ENCODE measurements at regions not wholly inside any gene's neighbourhood (a gene's known extent, or its start where the extent isn't known, plus 50 kb on each side); places are given as distances from the start of the nearest gene placed in this dataset.

- DNase-seq (ENCODE audit: low spot score) = no peak
- H3K27me3 ChIP-seq = no peaks in the 10 kb centered on the region
- no peaks in the 10 kb centered on the region for H3K9me3 ChIP-seq
- no peaks in the 10 kb centered on the region for H3K36me3 ChIP-seq
- H3K27ac ChIP-seq = no peak overlapping the region
- H3K4me3 ChIP-seq = no peak overlapping the region
- TF ChIP-seq CTCF (IDR thresholded peaks at IDR 0.05) = no peak
- peaks cover 0 to 8% of the 10 kb centered on the region in 2 donors for H3K4me1 ChIP-seq
Measured at GRCh38 chr2:176745543-176746200, 466.9 kb upstream of the HNRNPA3 start.

DNA sequence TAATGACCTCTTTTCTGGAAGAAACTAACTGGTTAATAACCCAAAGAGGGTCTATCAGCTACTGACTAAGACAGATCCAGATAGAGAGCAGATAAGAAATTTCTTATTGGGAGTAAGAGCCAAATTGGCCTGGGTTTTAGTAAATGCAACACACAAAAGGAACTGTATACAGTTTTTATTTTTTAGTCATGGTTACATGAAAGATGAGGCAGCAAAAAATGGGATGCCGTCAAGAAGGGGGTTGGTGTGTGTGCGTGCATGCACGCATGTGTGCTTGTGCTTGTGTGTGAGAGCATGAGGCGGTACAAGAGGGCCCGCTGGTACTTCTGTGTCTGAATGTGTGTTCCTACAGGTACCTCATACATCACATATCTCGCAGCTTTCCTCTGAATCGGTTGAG lies 466.2 kb upstream of the HNRNPA3 start:
- H3K4me3 ChIP-seq = no peak overlapping the region
- no peaks in the 10 kb centered on the region for H3K9me3 ChIP-seq
- H3K27ac ChIP-seq = no peak overlapping the region
- H3K27me3 ChIP-seq = no peaks in the 10 kb centered on the region
- H3K4me1 ChIP-seq = peaks cover 0 to 8% of the 10 kb centered on the region in 2 donors
- H3K36me3 ChIP-seq = no peaks in the 10 kb centered on the region
- no peak for DNase-seq (ENCODE audit: low spot score)
- no peak for TF ChIP-seq CTCF (IDR thresholded peaks at IDR 0.05)

- Histone ChIP-seq H3K36me3 (no peaks in the 10 kb centered on the region), H3K4me3 (no peak overlapping the region), H3K27me3 (no peaks in the 10 kb centered on the region), H3K27ac (no peak overlapping the region), H3K9me3 (no peaks in the 10 kb centered on the region), H3K4me1 (peaks cover 0 to 8% of the 10 kb centered on the region in 2 donors)
- no peak for DNase-seq (ENCODE audit: low spot score)
- TF ChIP-seq CTCF (IDR thresholded peaks at IDR 0.05) = no peak
Measured at GRCh38 chr2:176747506-176747905, 465.1 kb upstream of the HNRNPA3 start.

GRCh38 chr2:176747928-176748327 lies 464.7 kb upstream of the HNRNPA3 start:
- no peaks in the 10 kb centered on the region for H3K27me3 ChIP-seq
- TF ChIP-seq CTCF (IDR thresholded peaks at IDR 0.05) = no peak
- peaks cover 0 to 11% of the 10 kb centered on the region in 2 donors for H3K4me1 ChIP-seq
- no peak overlapping the region for H3K27ac ChIP-seq
- no peak overlapping the region for H3K4me3 ChIP-seq
- DNase-seq (ENCODE audit: low spot score) = no peak
- no peaks in the 10 kb centered on the region for H3K36me3 ChIP-seq
- no peaks in the 10 kb centered on the region for H3K9me3 ChIP-seq

DNA sequence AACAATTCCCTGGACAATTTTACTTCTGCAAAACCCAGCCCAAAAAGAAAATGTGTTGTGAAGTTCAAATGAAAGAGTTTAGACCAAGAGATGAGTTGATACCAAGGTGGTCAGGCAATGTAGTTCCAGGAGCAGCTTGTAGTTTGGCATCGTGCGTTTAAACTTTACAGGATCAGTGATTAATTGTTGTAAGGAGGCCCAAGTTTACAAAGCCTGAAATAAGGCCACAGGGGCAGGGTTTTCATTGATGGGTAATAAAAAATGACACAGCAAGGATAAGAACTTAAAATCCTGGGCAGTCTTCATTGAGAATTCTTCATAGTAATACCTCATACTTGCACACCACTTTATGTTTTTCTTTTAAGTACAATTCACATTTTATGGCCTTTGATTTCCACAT lies 463.9 kb upstream of the HNRNPA3 start:
- H3K36me3 ChIP-seq = no peaks in the 10 kb centered on the region
- H3K4me3 ChIP-seq = no peak overlapping the region
- no peaks in the 10 kb centered on the region for H3K27me3 ChIP-seq
- DNase-seq (ENCODE audit: low spot score) = no peak
- H3K4me1 ChIP-seq = peaks cover 0 to 17% of the 10 kb centered on the region in 2 donors
- no peak overlapping the region for H3K27ac ChIP-seq
- TF ChIP-seq CTCF (IDR thresholded peaks at IDR 0.05) = no peak
- H3K9me3 ChIP-seq = no peaks in the 10 kb centered on the region
